Epithelial cell of proximal tubule (primary cell): ENCODE measurements at regions not wholly inside any gene's neighbourhood (a gene's known extent, or its start where the extent isn't known, plus 50 kb on each side); places are given as distances from the start of the nearest gene placed in this dataset.

Experiments used
- DNase-seq: peaks from one replicate; pipeline ENCODE4 v3.0.0-alpha.2; 2011; ENCODE audit warnings: low read depth
- H3K4me3 ChIP-seq: 2 replicates; pipeline ENCODE4 v1.5.1; 2011; ENCODE audit warnings: low read depth, mild to moderate bottlenecking, low read length
- CTCF ChIP-seq: conservative IDR thresholded peaks from 2 replicates; pipeline ENCODE4 v1.5.1; 2012; ENCODE audit warnings: low read depth, mild to moderate bottlenecking, low read length

- H3K4me3 ChIP-seq = no peak overlapping the region
- DNase-seq = no peak
- TF ChIP-seq CTCF = no peak
These were observed 1111.1 kb upstream of the KLHL29 start for GRCh38 chr2:22273853-22274252.

GRCh38 chr2:22274661-22275060 lies 1110.3 kb upstream of the KLHL29 start:
- TF ChIP-seq CTCF = no peak
- DNase-seq = no peak
- no peak overlapping the region for H3K4me3 ChIP-seq

GRCh38 chr2:22276696-22277095 lies 1108.3 kb upstream of the KLHL29 start:
- no peak for TF ChIP-seq CTCF
- no peak for DNase-seq
- H3K4me3 ChIP-seq = no peak overlapping the region

- no peak overlapping the region for H3K4me3 ChIP-seq
- no peak for TF ChIP-seq CTCF
- DNase-seq = no peak
These were observed 1105.4 kb upstream of the KLHL29 start for GRCh38 chr2:22279541-22279940.

GRCh38 chr2:22281033-22281432 lies 1103.9 kb upstream of the KLHL29 start:
- H3K4me3 ChIP-seq = no peak overlapping the region
- no peak for TF ChIP-seq CTCF
- no peak for DNase-seq

GRCh38 chr2:22282220-22282619 lies 1102.8 kb upstream of the KLHL29 start:
- no peak overlapping the region for H3K4me3 ChIP-seq
- no peak for TF ChIP-seq CTCF
- no peak for DNase-seq

- TF ChIP-seq CTCF = no peak
- no peak overlapping the region for H3K4me3 ChIP-seq
- DNase-seq = no peak
These were observed 1102.1 kb upstream of the KLHL29 start for GRCh38 chr2:22282916-22283315.
